ENCODE measurements at regions not wholly inside any gene's neighbourhood (a gene's known extent, or its start where the extent isn't known, plus 50 kb on each side); places are given as distances from the start of the nearest gene placed in this dataset.

GRCh38 chr9:119436261-119436660, 67.0 kb upstream of the BRINP1 start:
- Histone ChIP-seq H3K4me1 (ENCODE audit: low read depth) (no peaks in the 10 kb centered on the region), H3K36me3 (no peaks in the 10 kb centered on the region), H3K27ac (no peak overlapping the region), H3K4me3 (no peak overlapping the region), H3K27me3 (no peaks in the 10 kb centered on the region), H3K9me3 (ENCODE audit: low read depth) (no peaks in the 10 kb centered on the region)
- no peak for DNase-seq (ENCODE audit: low read depth in 1 of 2, low spot score in 1 of 2)
- no peak for TF ChIP-seq CTCF (IDR thresholded peaks at IDR 0.05; ENCODE audit: low read depth, low read length)

GRCh38 chr9:119435076-119435475, 65.8 kb upstream of the BRINP1 start:
- no peaks in the 10 kb centered on the region for H3K27me3 ChIP-seq
- no peak overlapping the region for H3K27ac ChIP-seq
- no peaks in the 10 kb centered on the region for H3K4me1 ChIP-seq (ENCODE audit: low read depth)
- no peak overlapping the region for H3K4me3 ChIP-seq
- no peak for TF ChIP-seq CTCF (IDR thresholded peaks at IDR 0.05; ENCODE audit: low read depth, low read length)
- no peak for DNase-seq (ENCODE audit: low read depth in 1 of 2, low spot score in 1 of 2)
- no peaks in the 10 kb centered on the region for H3K9me3 ChIP-seq (ENCODE audit: low read depth)
- no peaks in the 10 kb centered on the region for H3K36me3 ChIP-seq

DNA sequence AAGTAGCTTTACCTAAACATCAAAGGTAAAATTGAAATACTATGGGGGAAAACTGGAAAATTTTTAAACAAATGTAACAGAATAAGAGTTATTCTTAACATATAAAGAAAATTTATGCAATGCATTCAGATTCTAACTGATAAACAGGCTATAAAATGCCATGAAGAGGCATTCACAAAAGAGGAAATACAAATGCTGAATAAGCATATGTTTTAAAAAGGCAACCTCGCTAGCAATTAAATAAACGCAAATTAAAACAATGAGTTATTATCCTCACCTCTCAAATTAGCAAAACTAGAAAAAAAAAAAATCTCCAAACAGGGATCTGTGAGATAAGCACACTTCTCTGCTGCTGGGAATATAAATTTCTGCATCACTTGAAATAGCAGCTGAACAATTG, 63.2 kb upstream of the BRINP1 start:
- no peak overlapping the region for H3K27ac ChIP-seq
- no peak for DNase-seq (ENCODE audit: low read depth in 1 of 2, low spot score in 1 of 2)
- H3K36me3 ChIP-seq, result no peaks in the 10 kb centered on the region
- TF ChIP-seq CTCF (IDR thresholded peaks at IDR 0.05; ENCODE audit: low read depth, low read length), result no peak
- H3K27me3 ChIP-seq, result no peaks in the 10 kb centered on the region
- no peaks in the 10 kb centered on the region for H3K9me3 ChIP-seq (ENCODE audit: low read depth)
- no peaks in the 10 kb centered on the region for H3K4me1 ChIP-seq (ENCODE audit: low read depth)
- no peak overlapping the region for H3K4me3 ChIP-seq

DNA sequence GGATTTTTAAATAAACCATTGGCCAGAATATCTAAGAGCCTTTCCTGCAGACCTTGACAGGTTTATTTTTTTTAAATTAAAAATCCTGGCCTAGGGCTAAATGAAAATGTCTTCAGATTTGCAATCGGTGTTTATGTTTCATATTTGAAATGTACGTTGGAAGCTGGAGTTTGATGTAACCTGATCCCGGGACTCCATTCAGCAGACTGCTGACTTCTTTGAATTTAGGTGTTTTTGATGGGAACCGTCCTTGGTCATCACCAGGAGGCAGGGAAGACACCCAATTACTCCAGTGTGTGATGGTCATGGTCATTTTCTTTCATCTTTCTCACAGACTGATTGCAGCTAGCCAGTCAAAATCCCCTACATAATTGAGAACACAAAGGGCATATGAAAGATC, 60.1 kb upstream of the BRINP1 start:
- Histone ChIP-seq H3K27me3 (no peaks in the 10 kb centered on the region), H3K9me3 (ENCODE audit: low read depth) (no peaks in the 10 kb centered on the region), H3K36me3 (no peaks in the 10 kb centered on the region), H3K27ac (no peak overlapping the region), H3K4me1 (ENCODE audit: low read depth) (no peaks in the 10 kb centered on the region), H3K4me3 (no peak overlapping the region)
- DNase-seq (ENCODE audit: low read depth in 1 of 2, low spot score in 1 of 2), result no peak
- TF ChIP-seq CTCF (IDR thresholded peaks at IDR 0.05; ENCODE audit: low read depth, low read length), result no peak

- no peak overlapping the region for H3K4me3 ChIP-seq
- no peaks in the 10 kb centered on the region for H3K36me3 ChIP-seq
- H3K27ac ChIP-seq, result no peak overlapping the region
- no peaks in the 10 kb centered on the region for H3K9me3 ChIP-seq (ENCODE audit: low read depth)
- TF ChIP-seq CTCF (IDR thresholded peaks at IDR 0.05; ENCODE audit: low read depth, low read length), result no peak
- DNase-seq (ENCODE audit: low read depth in 1 of 2, low spot score in 1 of 2), result no peak
- H3K27me3 ChIP-seq, result no peaks in the 10 kb centered on the region
- no peaks in the 10 kb centered on the region for H3K4me1 ChIP-seq (ENCODE audit: low read depth)
Observed at GRCh38 chr9:119420231-119420630, 51.0 kb upstream of the BRINP1 start.

Measured in cardiac muscle cell (in vitro differentiated cells and primary cell).